H1 (cell line): ENCODE measurements at regions not wholly inside any gene's neighbourhood (a gene's known extent, or its start where the extent isn't known, plus 50 kb on each side); places are given as distances from the start of the nearest gene placed in this dataset.

Experiments
- CBX5 ChIP-seq: fragments of 300-800, 300-1000 bp; sonication (generic); IDR thresholded peaks from 2 replicates; pipeline ENCODE4 v1.7.1; 2016; ENCODE audit warnings: antibody characterized with exemption, low read length, low read depth
- EGR1 ChIP-seq: IDR thresholded peaks from 2 replicates; pipeline ENCODE4 v1.6.1; 2011; ENCODE audit warnings: low read depth, low read length, borderline replicate concordance
- EZH2 ChIP-seq: fragments of 200-600 bp; sonication (generic); IDR thresholded peaks from 2 replicates; pipeline ENCODE4 v1.7.1; 2012; ENCODE audit warnings: low read depth, mild to moderate bottlenecking, moderate library complexity, low read length, inconsistent platforms; ENCODE audit not compliant: severe bottlenecking
- GTF2F1 ChIP-seq: IDR thresholded peaks from 2 replicates; pipeline ENCODE4 v1.6.1; 2012; ENCODE audit warnings: low read depth, low read length, improper control_type of control experiment, borderline replicate concordance
- HDAC6 ChIP-seq: IDR thresholded peaks from one replicate; pipeline ENCODE4 v1.7.1; 2012; ENCODE audit warnings: low read depth, mild to moderate bottlenecking, inconsistent platforms, low read length, moderate library complexity
- JUND ChIP-seq: IDR thresholded peaks from 2 replicates; pipeline ENCODE4 v1.6.1; 2011; ENCODE audit warnings: mild to moderate bottlenecking, improper control_type of control experiment, low read length
- POLR2A ChIP-seq, 2 experiments: IDR thresholded peaks; 1 replicate in 1 of 2; 2 replicates in 1 of 2; pipeline ENCODE4 v1.6.1; 2011; ENCODE audit warnings: low read depth in 2 of 2, low read length in 2 of 2, mild to moderate bottlenecking in 2 of 2; ENCODE audit errors: control extremely low read depth in 1 of 2
- RFX5 ChIP-seq: IDR thresholded peaks from 2 replicates; pipeline ENCODE4 v1.6.1; 2011; ENCODE audit warnings: low read depth, low read length, improper control_type of control experiment, borderline replicate concordance
- RNF2 ChIP-seq: fragments of 200-900, 300-1000 bp; sonication (generic); IDR thresholded peaks from 2 replicates; pipeline ENCODE4 v1.7.1; 2016; ENCODE audit warnings: borderline replicate concordance, low read depth, mild to moderate bottlenecking, antibody characterized with exemption, low read length; ENCODE audit not compliant: poor library complexity, severe bottlenecking; ENCODE audit errors: missing control alignments
- ZNF274 ChIP-seq: IDR thresholded peaks from 2 replicates; pipeline ENCODE4 v1.7.0; 2012; ENCODE audit warnings: low read length, borderline replicate concordance; ENCODE audit errors: extremely low read depth
- TF ChIP-seq, protein P1 (sequence below), 3 experiments: IDR thresholded peaks; 1 replicate in 2 of 3; 2 replicates in 1 of 3; pipeline versions ENCODE4 v1.5.1 to v1.6.1; 2011; ENCODE audit warnings: low read length in 3 of 3, mild to moderate bottlenecking in 3 of 3, inconsistent platforms in 2 of 3, low read depth in 1 of 3, moderate library complexity in 1 of 3; ENCODE audit not compliant: insufficient read depth in 1 of 3; ENCODE audit errors: control extremely low read depth in 1 of 3
- TF ChIP-seq, protein P2 (sequence below): IDR thresholded peaks from 2 replicates; pipeline ENCODE4 v1.6.1; 2012; ENCODE audit warnings: inconsistent platforms
- TF ChIP-seq, protein P3 (sequence below): IDR thresholded peaks from 2 replicates; pipeline ENCODE4 v1.6.1; 2012; ENCODE audit warnings: inconsistent platforms

DNA sequence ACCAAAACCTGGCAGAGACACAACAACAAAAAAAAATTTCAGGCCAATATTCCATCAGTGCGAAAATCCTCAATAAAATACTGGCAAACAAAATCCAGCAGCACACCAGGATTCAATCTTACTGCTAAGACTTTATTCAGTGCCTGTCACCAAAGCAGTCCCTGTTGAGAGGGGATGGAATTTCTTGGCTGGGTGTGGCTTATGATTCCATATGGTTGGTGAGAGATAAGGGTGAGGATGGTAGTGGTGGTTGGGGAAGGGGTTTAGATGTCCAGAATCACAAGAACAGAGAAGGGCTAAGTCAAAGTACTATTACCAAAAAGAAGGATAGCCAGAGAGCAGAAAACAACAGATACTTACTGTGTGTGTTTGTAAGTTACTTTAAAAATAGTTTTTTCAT lies 152.8 kb upstream of the SLC35B3 start:
- TF ChIP-seq POLR2A (IDR thresholded peaks at IDR 0.05; ENCODE audit: control extremely low read depth in 1 of 2, low read depth in 2 of 2, low read length in 2 of 2) (no peak), CBX5 (no peak), RFX5 (no peak), EZH2 (no peak), RNF2 (no peak), JUND (no peak), GTF2F1 (no peak), HDAC6 (no peak), ZNF274 (no peak), EGR1 (no peak)
- TF ChIP-seq, protein P1, sequence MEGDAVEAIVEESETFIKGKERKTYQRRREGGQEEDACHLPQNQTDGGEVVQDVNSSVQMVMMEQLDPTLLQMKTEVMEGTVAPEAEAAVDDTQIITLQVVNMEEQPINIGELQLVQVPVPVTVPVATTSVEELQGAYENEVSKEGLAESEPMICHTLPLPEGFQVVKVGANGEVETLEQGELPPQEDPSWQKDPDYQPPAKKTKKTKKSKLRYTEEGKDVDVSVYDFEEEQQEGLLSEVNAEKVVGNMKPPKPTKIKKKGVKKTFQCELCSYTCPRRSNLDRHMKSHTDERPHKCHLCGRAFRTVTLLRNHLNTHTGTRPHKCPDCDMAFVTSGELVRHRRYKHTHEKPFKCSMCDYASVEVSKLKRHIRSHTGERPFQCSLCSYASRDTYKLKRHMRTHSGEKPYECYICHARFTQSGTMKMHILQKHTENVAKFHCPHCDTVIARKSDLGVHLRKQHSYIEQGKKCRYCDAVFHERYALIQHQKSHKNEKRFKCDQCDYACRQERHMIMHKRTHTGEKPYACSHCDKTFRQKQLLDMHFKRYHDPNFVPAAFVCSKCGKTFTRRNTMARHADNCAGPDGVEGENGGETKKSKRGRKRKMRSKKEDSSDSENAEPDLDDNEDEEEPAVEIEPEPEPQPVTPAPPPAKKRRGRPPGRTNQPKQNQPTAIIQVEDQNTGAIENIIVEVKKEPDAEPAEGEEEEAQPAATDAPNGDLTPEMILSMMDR (IDR thresholded peaks at IDR 0.05; ENCODE audit: control extremely low read depth in 1 of 3, insufficient read depth in 1 of 3, low read depth in 1 of 3, low read length in 3 of 3): no peak
- TF ChIP-seq, protein P2, sequence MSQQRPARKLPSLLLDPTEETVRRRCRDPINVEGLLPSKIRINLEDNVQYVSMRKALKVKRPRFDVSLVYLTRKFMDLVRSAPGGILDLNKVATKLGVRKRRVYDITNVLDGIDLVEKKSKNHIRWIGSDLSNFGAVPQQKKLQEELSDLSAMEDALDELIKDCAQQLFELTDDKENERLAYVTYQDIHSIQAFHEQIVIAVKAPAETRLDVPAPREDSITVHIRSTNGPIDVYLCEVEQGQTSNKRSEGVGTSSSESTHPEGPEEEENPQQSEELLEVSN: no peak
- TF ChIP-seq, protein P3, sequence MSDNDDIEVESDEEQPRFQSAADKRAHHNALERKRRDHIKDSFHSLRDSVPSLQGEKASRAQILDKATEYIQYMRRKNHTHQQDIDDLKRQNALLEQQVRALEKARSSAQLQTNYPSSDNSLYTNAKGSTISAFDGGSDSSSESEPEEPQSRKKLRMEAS: no peak
